Ovary (tissue), 3 donors: ENCODE measurements at regions not wholly inside any gene's neighbourhood (a gene's known extent, or its start where the extent isn't known, plus 50 kb on each side); places are given as distances from the start of the nearest gene placed in this dataset.

Experiments
- CTCF ChIP-seq, 3 donors: fragments of 450-650 bp in 2 of 3; fragments of 200-600 bp in 1 of 3; IDR thresholded peaks; one replicate each; pipeline versions ENCODE4 v1.5.1 to v1.8.0; 2016 to 2022; ENCODE audit warnings: antibody characterized with exemption in 3 of 3, mild to moderate bottlenecking in 1 of 3
- EP300 ChIP-seq: sonication (generic); formaldehyde crosslinking; IDR thresholded peaks from one replicate; pipeline ENCODE4 v1.6.1; 2017; ENCODE audit warnings: antibody characterized with exemption
- POLR2A ChIP-seq: fragments of 450-650 bp; IDR thresholded peaks from one replicate; pipeline ENCODE4 v1.6.1; 2017; ENCODE audit warnings: antibody characterized with exemption, mild to moderate bottlenecking, moderate library complexity
- donor health status: DM: no; HTN: no; CAD: no.

GRCh38 chr2:242020196-242021004 is 150.9 kb downstream of the RTP5 start:
- TF ChIP-seq CTCF (IDR thresholded peaks at IDR 0.05) (no peak), POLR2A (no peak), EP300 (no peak)
